GM23338 (cell line): ENCODE measurements at regions not wholly inside any gene's neighbourhood (a gene's known extent, or its start where the extent isn't known, plus 50 kb on each side); places are given as distances from the start of the nearest gene placed in this dataset.

Experiments
- ATAC-seq: fragments of 200-7000 bp; cut with Tn5 transposase; 3 replicates; pipeline ENCODE4 v1.9.1; 2020
- DNase-seq: peaks from one replicate; pipeline ENCODE4 v3.0.0-alpha.2; 2015; ENCODE audit warnings: low spot score
- H2AFZ ChIP-seq: fragments of 200-600 bp; sonication (generic); 2 replicates; pipeline ENCODE4 v1.8.0; 2016; ENCODE audit warnings: antibody characterized with exemption, mild to moderate bottlenecking, moderate library complexity
- H3F3A ChIP-seq: fragments of 200-600 bp; sonication (generic); replicated peaks from 2 replicates; pipeline ENCODE4 v1.8.0; 2017; ENCODE audit warnings: antibody characterized with exemption, mixed run types, low read depth
- H3K27ac ChIP-seq: fragments of 200-600 bp; sonication (generic); 2 replicates; pipeline ENCODE4 v1.6.1; 2016; ENCODE audit warnings: low read depth
- H3K27me3 ChIP-seq: fragments of 200-600 bp; sonication (generic); 2 replicates; pipeline ENCODE4 v1.8.0; 2016; ENCODE audit warnings: mild to moderate bottlenecking, mixed run types, moderate library complexity; ENCODE audit not compliant: insufficient read depth
- H3K36me3 ChIP-seq: fragments of 200-600 bp; sonication (generic); 2 replicates; pipeline ENCODE4 v1.8.0; 2016; ENCODE audit warnings: mild to moderate bottlenecking; ENCODE audit not compliant: insufficient read depth
- H3K4me1 ChIP-seq: fragments of 200-600 bp; sonication (generic); 2 replicates; pipeline ENCODE4 v1.8.0; 2016; ENCODE audit warnings: mild to moderate bottlenecking, moderate library complexity; ENCODE audit not compliant: insufficient read depth
- H3K4me2 ChIP-seq: fragments of 200-600 bp; sonication (generic); 2 replicates; pipeline ENCODE4 v1.7.1; 2017; ENCODE audit warnings: mixed run types
- H3K4me3 ChIP-seq: fragments of 200-600 bp; sonication (generic); 2 replicates; pipeline ENCODE4 v1.6.1; 2016; ENCODE audit warnings: mixed run types
- H3K79me2 ChIP-seq: fragments of 200-600 bp; sonication (generic); replicated peaks from 2 replicates; pipeline ENCODE4 v1.8.0; 2017; ENCODE audit warnings: mild to moderate bottlenecking; ENCODE audit not compliant: insufficient read depth
- H3K9me2 ChIP-seq: fragments of 200-600 bp; sonication (generic); 2 replicates; pipeline ENCODE4 v1.8.0; 2017; ENCODE audit not compliant: insufficient read depth
- H4K20me1 ChIP-seq: fragments of 200-600 bp; sonication (generic); replicated peaks from 2 replicates; pipeline ENCODE4 v1.8.0; 2017; ENCODE audit warnings: mild to moderate bottlenecking; ENCODE audit not compliant: insufficient read depth
- H3K27ac Mint-ChIP-seq: 2 replicates; pipeline ENCODE4 v1.8.0; 2020; ENCODE audit warnings: inconsistent platforms, mild to moderate bottlenecking, moderate library complexity, mixed read lengths
- H3K27me3 Mint-ChIP-seq: 3 replicates; pipeline ENCODE4 v1.8.0; 2022; ENCODE audit warnings: low read depth, mild to moderate bottlenecking, moderate library complexity, mixed read lengths, inconsistent platforms; ENCODE audit not compliant: insufficient read depth, poor library complexity
- H3K36me3 Mint-ChIP-seq: 3 replicates; pipeline ENCODE4 v1.8.0; 2021; ENCODE audit warnings: low read depth, mild to moderate bottlenecking, inconsistent platforms, moderate library complexity, mixed read lengths
- H3K4me1 Mint-ChIP-seq: 3 replicates; pipeline ENCODE4 v1.8.0; 2020; ENCODE audit warnings: mild to moderate bottlenecking, inconsistent platforms, mixed read lengths
- H3K4me3 Mint-ChIP-seq: 3 replicates; pipeline ENCODE4 v1.8.0; 2021; ENCODE audit warnings: moderate library complexity, mild to moderate bottlenecking, inconsistent platforms, mixed read lengths
- H3K9me3 Mint-ChIP-seq: 3 replicates; pipeline ENCODE4 v1.8.0; 2020; ENCODE audit warnings: moderate library complexity, mild to moderate bottlenecking, inconsistent platforms, mixed read lengths
- CREB1 ChIP-seq: fragments of 250-450 bp; sonication (Bioruptor Pico); IDR thresholded peaks from 2 replicates; pipeline ENCODE4 v1.5.0; 2020; ENCODE audit warnings: low read depth, mild to moderate bottlenecking, moderate library complexity
- EZH2phosphoT487 ChIP-seq: fragments of 200-600 bp; sonication (generic); IDR thresholded peaks from one replicate; pipeline ENCODE4 v1.8.1; 2018; ENCODE audit warnings: antibody characterized with exemption; ENCODE audit not compliant: unreplicated experiment
- POLR2AphosphoS5 ChIP-seq: IDR thresholded peaks from 2 replicates; pipeline ENCODE4 v1.6.1; 2016; ENCODE audit warnings: antibody characterized with exemption, low read depth
- STAT1 ChIP-seq: IDR thresholded peaks from one replicate; pipeline ENCODE4 v1.6.1; 2016; ENCODE audit warnings: antibody characterized with exemption; ENCODE audit not compliant: unreplicated experiment
- TF ChIP-seq, protein P1 (sequence below): fragments of 250-450 bp; sonication (Bioruptor Pico); IDR thresholded peaks from 2 replicates; pipeline ENCODE4 v1.5.0; 2020; ENCODE audit warnings: mild to moderate bottlenecking, moderate library complexity
- TF ChIP-seq, protein P2 (sequence below), 2 experiments: fragments of 200-600 bp in 1 of 2; sonication (generic) in 1 of 2; conservative IDR thresholded peaks; 2 replicates each; pipeline versions ENCODE4 v1.5.1 to v1.6.1; 2016 to 2017; ENCODE audit warnings: antibody characterized with exemption in 2 of 2, low read depth in 2 of 2, mild to moderate bottlenecking in 2 of 2, moderate library complexity in 1 of 2

DNA sequence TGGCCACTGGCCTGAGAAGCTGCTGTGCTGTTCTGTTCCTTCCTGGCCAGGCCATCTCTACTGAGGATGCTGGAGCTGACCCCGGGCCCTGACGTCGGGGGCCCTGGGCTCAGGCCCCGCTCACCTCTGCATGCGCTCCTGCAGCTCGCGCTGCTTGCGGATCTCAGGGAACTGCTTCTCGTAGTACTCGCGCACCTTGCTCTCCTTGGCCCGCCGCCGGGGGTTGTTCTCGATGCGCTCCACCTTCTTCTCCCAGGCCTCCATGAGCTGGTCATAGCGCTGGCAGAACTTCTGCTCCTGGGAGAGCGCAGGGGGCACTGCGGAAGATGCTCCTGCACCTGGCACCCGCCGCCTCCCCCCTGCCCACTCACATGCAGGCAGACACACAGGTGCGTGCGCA, 135.6 kb downstream of the RFLNA start:
- ATAC-seq (no peak), DNase-seq (no peak)
- H3K9me2 ChIP-seq: no peaks in the 10 kb centered on the region
- Mint-ChIP-seq H3K9me3 (no peaks in the 10 kb centered on the region), H3K4me1 (peaks cover 22% of the 10 kb centered on the region), H3K27me3 (peaks cover 11% of the 10 kb centered on the region), H3K27ac (no peak overlapping the region), H3K4me3 (no peak overlapping the region), H3K36me3 (peaks cover 46% of the 10 kb centered on the region)
- H3K27ac ChIP-seq: no peak overlapping the region
- TF ChIP-seq EZH2phosphoT487 (no peak), STAT1 (no peak), CREB1 (CRISPR knock-in tag) (no peak), POLR2AphosphoS5 (no peak)
- TF ChIP-seq, protein P1, sequence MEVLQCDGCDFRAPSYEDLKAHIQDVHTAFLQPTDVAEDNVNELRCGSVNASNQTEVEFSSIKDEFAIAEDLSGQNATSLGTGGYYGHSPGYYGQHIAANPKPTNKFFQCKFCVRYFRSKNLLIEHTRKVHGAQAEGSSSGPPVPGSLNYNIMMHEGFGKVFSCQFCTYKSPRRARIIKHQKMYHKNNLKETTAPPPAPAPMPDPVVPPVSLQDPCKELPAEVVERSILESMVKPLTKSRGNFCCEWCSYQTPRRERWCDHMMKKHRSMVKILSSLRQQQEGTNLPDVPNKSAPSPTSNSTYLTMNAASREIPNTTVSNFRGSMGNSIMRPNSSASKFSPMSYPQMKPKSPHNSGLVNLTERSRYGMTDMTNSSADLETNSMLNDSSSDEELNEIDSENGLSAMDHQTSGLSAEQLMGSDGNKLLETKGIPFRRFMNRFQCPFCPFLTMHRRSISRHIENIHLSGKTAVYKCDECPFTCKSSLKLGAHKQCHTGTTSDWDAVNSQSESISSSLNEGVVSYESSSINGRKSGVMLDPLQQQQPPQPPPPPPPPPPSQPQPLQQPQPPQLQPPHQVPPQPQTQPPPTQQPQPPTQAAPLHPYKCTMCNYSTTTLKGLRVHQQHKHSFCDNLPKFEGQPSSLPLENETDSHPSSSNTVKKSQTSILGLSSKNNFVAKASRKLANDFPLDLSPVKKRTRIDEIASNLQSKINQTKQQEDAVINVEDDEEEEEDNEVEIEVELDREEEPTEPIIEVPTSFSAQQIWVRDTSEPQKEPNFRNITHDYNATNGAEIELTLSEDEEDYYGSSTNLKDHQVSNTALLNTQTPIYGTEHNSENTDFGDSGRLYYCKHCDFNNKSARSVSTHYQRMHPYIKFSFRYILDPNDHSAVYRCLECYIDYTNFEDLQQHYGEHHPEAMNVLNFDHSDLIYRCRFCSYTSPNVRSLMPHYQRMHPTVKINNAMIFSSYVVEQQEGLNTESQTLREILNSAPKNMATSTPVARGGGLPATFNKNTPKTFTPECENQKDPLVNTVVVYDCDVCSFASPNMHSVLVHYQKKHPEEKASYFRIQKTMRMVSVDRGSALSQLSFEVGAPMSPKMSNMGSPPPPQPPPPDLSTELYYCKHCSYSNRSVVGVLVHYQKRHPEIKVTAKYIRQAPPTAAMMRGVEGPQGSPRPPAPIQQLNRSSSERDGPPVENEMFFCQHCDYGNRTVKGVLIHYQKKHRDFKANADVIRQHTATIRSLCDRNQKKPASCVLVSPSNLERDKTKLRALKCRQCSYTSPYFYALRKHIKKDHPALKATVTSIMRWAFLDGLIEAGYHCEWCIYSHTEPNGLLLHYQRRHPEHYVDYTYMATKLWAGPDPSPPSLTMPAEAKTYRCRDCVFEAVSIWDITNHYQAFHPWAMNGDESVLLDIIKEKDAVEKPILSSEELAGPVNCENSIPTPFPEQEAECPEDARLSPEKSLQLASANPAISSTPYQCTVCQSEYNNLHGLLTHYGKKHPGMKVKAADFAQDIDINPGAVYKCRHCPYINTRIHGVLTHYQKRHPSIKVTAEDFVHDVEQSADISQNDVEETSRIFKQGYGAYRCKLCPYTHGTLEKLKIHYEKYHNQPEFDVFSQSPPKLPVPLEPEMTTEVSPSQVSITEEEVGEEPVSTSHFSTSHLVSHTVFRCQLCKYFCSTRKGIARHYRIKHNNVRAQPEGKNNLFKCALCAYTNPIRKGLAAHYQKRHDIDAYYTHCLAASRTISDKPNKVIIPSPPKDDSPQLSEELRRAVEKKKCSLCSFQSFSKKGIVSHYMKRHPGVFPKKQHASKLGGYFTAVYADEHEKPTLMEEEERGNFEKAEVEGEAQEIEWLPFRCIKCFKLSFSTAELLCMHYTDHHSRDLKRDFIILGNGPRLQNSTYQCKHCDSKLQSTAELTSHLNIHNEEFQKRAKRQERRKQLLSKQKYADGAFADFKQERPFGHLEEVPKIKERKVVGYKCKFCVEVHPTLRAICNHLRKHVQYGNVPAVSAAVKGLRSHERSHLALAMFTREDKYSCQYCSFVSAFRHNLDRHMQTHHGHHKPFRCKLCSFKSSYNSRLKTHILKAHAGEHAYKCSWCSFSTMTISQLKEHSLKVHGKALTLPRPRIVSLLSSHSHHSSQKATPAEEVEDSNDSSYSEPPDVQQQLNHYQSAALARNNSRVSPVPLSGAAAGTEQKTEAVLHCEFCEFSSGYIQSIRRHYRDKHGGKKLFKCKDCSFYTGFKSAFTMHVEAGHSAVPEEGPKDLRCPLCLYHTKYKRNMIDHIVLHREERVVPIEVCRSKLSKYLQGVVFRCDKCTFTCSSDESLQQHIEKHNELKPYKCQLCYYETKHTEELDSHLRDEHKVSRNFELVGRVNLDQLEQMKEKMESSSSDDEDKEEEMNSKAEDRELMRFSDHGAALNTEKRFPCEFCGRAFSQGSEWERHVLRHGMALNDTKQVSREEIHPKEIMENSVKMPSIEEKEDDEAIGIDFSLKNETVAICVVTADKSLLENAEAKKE: no peak
- TF ChIP-seq, protein P2, sequence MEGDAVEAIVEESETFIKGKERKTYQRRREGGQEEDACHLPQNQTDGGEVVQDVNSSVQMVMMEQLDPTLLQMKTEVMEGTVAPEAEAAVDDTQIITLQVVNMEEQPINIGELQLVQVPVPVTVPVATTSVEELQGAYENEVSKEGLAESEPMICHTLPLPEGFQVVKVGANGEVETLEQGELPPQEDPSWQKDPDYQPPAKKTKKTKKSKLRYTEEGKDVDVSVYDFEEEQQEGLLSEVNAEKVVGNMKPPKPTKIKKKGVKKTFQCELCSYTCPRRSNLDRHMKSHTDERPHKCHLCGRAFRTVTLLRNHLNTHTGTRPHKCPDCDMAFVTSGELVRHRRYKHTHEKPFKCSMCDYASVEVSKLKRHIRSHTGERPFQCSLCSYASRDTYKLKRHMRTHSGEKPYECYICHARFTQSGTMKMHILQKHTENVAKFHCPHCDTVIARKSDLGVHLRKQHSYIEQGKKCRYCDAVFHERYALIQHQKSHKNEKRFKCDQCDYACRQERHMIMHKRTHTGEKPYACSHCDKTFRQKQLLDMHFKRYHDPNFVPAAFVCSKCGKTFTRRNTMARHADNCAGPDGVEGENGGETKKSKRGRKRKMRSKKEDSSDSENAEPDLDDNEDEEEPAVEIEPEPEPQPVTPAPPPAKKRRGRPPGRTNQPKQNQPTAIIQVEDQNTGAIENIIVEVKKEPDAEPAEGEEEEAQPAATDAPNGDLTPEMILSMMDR (conservative IDR thresholded peaks at IDR 0.05; ENCODE audit: low read depth in 2 of 2): no peak
- H3F3A ChIP-seq: peaks cover 15% of the 10 kb centered on the region
- peaks cover 15% of the 10 kb centered on the region for H4K20me1 ChIP-seq
- no peak overlapping the region for H2AFZ ChIP-seq
- no peaks in the 10 kb centered on the region for H3K27me3 ChIP-seq
- peaks cover 7% of the 10 kb centered on the region for H3K36me3 ChIP-seq
- H3K4me2 ChIP-seq: no peak overlapping the region
- no peak overlapping the region for H3K4me3 ChIP-seq
- peaks cover 6% of the 10 kb centered on the region for H3K79me2 ChIP-seq
- peaks cover 13% of the 10 kb centered on the region for H3K4me1 ChIP-seq
